NOMO-1 treated with dmso at 0.1 percent for 144 hours (cell line): ENCODE measurements at regions not wholly inside any gene's neighbourhood (a gene's known extent, or its start where the extent isn't known, plus 50 kb on each side); places are given as distances from the start of the nearest gene placed in this dataset.

Experiments used
- DNase-seq: peaks from one replicate; lab custom pipeline; 2025; ENCODE audit not compliant: unreplicated experiment; lab: John Stamatoyannopoulos, UW

GRCh38 chr13:99717959-99718674 is 216.8 kb downstream of the TM9SF2 start:
- DNase-seq: no peak

DNA sequence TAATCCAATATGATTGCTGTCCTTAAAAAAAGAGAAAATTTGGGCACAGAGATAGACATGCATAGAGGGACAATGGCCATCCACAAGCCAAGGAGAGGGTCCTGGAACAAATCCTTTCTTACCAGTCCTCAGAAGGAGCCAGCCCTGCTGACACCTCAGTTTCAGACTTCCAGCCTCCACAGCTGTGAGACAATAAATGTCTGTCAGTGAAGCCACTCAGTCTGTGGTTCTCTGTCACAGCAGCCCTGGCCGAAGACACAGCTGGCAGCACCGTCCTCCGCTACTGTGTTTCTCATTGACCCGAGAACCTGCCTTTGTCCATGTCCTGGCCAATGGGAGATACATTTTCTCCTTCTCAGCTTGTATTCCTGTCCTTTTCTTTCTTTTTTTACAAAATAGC is 207.9 kb downstream of the TM9SF2 start:
- DNase-seq: no peak

GRCh38 chr13:99704390-99704789 is 203.1 kb downstream of the TM9SF2 start:
- no peak for DNase-seq

DNA sequence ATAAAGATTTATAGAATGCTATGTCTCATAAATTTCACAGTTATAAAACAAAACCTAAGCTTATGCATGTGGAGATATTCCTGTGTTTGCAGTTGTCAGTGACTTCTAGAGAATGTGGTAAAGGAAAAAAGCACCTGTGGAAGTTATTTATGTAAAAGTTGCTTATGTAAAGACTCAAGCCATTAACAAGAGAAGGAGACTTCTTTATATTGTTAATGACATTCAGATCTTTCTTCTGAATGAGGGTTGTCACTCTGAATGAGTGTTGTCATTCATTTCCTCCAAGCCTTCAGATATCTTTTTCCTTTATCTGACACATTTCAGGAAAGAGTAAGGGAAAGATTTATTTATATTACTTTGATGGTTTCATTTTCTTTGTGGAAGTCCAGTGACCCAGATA is 202.6 kb downstream of the TM9SF2 start:
- no peak for DNase-seq

DNA sequence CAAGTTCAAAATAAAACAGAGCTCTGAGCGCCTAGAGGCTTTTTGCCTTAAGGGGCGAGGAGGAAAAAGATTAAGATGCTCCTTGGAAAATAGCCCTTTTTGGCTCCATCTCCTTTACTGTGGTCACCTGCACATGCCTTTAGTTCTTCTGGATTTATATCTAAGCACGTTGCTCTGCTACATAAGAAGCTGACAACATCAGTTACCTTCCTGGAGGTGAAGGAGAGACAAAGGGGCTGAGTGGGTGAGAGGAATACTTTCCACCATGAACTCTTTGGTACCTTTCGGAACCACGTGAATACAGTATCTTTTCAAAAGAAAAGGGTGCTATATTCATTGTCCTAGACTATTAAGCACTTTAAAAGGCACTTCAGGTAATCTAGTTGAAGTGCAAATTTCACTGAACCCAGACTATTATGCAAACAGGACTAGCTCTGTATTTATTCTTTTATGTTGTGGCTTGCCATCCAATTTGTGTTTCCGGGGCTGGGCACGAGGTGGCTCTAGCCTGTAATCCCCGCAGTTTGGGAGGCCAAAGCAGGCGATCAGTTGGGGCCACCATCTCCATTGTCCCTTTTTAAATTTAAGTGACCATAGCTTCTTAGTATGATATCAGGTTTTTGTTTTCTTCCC is 201.5 kb downstream of the TM9SF2 start:
- DNase-seq: no peak

DNA sequence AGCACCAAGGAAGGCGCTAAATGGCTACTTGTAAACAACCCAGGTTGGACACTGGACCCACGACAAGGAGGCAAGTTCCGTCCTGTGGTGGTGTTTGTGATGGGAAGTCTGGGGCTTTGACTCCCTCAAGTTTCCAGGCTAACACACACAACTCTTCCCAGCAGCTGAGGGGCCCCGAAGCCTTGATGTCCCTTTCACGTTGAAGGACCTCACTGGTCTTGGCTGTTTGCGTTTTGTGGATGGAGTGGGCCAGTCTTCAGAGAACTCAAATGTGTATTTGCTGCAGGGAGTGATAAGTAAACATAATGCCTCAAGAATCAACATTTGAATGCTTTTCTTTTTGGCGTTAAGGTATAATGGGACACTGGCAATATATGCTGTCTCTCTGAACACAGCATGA is 199.2 kb downstream of the TM9SF2 start:
- no peak for DNase-seq

- DNase-seq: no peak
Measured at GRCh38 chr13:99698816-99699099, 197.5 kb downstream of the TM9SF2 start.

DNA sequence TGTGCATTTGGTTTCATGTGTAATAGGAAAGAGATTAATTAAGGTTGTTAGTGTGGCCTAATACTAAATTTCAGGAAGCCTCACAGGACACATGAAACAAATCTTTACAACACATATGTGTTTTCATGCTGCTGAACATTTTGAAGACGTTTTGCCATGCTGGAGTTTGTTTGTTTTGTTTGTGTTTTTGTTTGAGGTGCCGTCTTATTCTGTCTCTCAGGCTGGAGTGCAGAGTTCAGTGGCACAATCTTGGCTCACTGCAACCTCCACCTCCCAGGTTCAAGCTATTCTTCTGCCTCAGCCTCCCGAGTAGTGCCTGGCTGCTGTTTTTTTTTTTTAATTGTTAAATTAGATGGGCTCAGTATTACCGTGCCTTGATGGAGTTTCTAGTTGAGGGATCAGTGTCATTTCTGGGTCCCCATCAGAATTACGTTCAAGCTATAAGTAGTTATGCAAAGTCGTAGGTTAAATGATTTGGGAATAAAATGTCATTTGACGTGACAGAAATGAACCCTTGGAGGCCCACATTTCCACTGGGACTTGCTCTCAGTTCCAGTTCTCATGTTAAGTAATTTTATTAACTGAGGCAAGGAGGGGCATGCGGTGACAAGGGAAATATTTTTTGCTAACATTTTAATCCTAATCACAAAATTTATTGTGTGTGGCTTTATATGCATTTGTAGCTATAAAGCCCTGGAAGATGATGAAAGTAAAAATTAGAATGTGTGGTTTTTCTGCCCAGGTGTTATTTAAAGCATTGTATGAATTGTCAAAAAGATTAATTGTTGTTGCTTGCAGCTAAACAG is 196.9 kb downstream of the TM9SF2 start:
- DNase-seq: no peak

GRCh38 chr13:99695857-99696256 is 194.6 kb downstream of the TM9SF2 start:
- DNase-seq: no peak

- no peak for DNase-seq
Measured at GRCh38 chr13:99693852-99694611, 192.8 kb downstream of the TM9SF2 start.

DNA sequence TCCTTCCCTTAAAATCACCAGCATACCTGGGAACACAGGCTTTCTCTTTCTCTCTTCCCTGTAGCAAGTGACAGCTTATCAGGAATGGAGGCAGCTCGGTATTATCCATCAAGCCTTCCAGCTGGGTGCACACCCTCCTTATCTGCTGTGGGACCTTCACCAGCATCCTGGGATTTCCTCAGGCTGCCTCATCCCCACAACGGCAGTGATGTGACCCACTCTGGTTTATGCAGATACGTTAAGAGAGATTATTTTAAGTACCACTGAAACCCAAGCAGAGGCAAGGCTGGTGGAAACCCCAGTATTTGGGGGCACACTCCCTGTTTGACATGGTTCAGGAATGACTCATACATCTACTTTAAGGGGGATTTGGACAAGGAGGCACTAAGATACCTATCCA is 192.1 kb downstream of the TM9SF2 start:
- DNase-seq: no peak

DNA sequence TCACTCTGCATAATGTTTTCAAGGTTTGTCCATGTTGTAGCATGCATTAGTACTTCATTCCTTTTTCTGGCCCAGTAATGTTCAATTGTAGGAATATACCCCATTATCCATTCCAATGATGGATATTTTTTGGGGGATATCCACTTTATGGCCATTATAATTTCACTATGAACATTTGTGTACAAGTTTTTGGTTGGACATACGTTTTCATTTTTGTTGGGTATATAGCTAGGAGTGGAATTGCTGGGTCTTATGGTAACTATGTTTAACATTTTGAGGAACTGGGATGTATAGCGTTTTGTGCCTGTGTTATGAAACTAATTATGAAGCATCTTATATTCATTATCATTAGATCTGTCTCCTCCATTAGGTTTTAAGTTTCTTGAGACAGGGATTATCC is 191.6 kb downstream of the TM9SF2 start:
- no peak for DNase-seq

GRCh38 chr13:99691552-99691951 is 190.3 kb downstream of the TM9SF2 start:
- DNase-seq: no peak

- no peak for DNase-seq
Measured at GRCh38 chr13:99690426-99691174, 189.3 kb downstream of the TM9SF2 start.

DNA sequence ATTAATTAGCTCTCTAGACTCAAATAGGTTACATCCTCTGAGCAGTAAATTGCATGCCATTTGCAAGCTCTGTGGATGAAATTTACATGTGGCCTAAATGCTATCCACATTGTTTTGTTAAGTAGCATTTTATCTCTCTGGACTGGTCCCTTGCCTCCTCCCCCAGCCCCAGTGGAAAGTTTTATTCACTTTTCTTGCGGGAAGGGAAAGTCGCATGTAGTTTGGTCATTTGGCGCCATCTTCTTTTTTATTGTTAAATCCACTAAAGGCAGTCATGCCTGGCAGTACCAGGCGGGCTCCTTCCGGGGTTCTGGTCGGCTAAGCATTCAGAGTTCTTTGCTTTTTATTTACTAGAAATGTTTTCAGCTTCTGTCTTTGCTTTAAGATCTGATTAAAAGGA is 188.7 kb downstream of the TM9SF2 start:
- no peak for DNase-seq

- DNase-seq: no peak
Measured at GRCh38 chr13:99688776-99689175, 187.5 kb downstream of the TM9SF2 start.

DNA sequence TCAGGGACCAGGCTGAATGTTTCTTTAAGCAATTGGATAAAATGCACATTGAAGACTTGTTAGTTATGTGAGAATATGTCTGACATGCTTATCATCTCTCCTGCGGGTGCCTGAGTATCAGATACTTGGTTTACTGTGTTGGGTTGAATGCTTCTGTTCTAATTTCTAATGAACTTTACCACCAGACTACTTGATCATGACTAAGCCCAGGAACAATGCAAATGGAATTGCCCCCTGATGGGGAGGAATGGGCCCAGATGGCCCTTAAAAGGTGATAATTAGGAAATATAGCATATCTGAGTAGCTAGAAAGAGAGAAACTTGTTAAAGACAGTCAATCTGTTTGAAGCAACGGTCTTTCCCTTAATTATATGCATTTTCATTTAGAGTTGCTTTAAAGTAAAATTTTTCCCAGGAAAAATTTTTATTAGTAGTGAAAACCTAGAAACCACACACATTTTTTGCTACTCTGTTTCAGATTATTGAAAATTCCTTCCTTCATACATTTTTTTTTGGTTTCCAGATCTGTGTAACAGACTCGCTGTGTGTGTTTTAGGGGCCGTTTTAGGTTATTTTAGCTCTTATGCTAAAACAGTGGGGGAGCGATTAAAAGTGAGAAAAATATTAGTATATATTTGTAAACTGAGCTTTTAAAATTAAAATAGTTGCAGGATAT is 186.6 kb downstream of the TM9SF2 start:
- DNase-seq: no peak

DNA sequence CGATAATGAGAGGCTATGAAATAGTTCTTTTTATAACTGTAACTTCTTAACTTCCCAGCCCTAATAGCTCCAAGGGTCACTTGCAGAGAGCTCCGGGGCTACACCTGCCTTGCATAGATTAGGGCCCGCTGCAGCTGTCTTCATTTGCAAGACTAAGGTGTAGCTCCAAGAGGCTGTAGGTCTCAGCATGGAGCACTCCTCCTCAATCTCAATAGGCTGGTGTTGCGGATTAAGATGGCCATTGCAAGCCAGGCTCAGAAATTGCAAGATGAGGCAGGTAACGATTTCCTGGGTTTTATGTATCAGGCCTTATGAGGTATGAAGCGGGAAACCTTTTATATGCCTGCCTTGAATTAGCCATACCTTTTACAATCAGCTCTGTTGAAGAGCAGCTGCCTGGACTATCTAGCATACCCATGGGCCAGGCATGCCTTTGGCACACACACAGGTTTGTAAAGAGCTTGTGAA is 185.7 kb downstream of the TM9SF2 start:
- DNase-seq: no peak

- DNase-seq: no peak
Measured at GRCh38 chr13:99686157-99686572, 184.9 kb downstream of the TM9SF2 start.

- no peak for DNase-seq
Measured at GRCh38 chr13:99681695-99682094, 180.4 kb downstream of the TM9SF2 start.
